H1 (cell line): ENCODE measurements at regions not wholly inside any gene's neighbourhood (a gene's known extent, or its start where the extent isn't known, plus 50 kb on each side); places are given as distances from the start of the nearest gene placed in this dataset.

ENCODE experiments used
- CTCF ChIA-PET: fragments of 300-600 bp; sonication (Branson Sonifier 250); formaldehyde crosslinking; loops from one replicate; lab custom pipeline; 2021; ENCODE audit not compliant: partially characterized antibody; lab: Charles Lee
- POLR2A ChIA-PET: fragments of 300-600 bp; sonication (Branson Sonifier 250); formaldehyde crosslinking; loops from one replicate; lab custom pipeline; 2021; ENCODE audit warnings: inconsistent platforms; ENCODE audit not compliant: partially characterized antibody; lab: Charles Lee
- DNase-seq, 2 experiments: peaks; one replicate each; pipeline versions ENCODE4 v3.0.0 to v3.0.0-alpha.2; 2010 to 2022; ENCODE audit warnings: low spot score in 2 of 2, low read depth in 1 of 2, mixed read lengths in 1 of 2
- FAIRE-seq: peaks from 2 replicates; lab custom pipeline; 2011; peaks lifted over from hg19 to GRCh38; lab: Jason Lieb, UNC
- H2AFZ ChIP-seq: 2 replicates; pipeline ENCODE4 v1.8.1; 2012; ENCODE audit warnings: low read length, inconsistent platforms
- H2AK5ac ChIP-seq: 2 replicates; pipeline ENCODE4 v1.6.1; 2013; ENCODE audit warnings: low read depth, low read length
- H2BK120ac ChIP-seq: replicated peaks from 2 replicates; pipeline ENCODE3; 2013; ENCODE audit warnings: low read depth, low read length, inconsistent platforms
- H2BK12ac ChIP-seq: 2 replicates; pipeline ENCODE4 v1.6.1; 2013; ENCODE audit warnings: low read depth, low read length
- H2BK15ac ChIP-seq: 2 replicates; pipeline ENCODE4 v1.6.1; 2013; ENCODE audit warnings: low read length
- H2BK20ac ChIP-seq: 2 replicates; pipeline ENCODE4 v1.6.1; 2013; ENCODE audit warnings: low read length
- H2BK5ac ChIP-seq: 2 replicates; pipeline ENCODE4 v1.6.1; 2013; ENCODE audit warnings: low read depth, low read length
- H3K14ac ChIP-seq: 2 replicates; pipeline ENCODE4 v1.6.1; 2013; ENCODE audit warnings: inconsistent platforms; ENCODE audit not compliant: insufficient read length
- H3K18ac ChIP-seq: 2 replicates; pipeline ENCODE4 v1.6.1; 2013; ENCODE audit warnings: low read length; ENCODE audit errors: extremely low read depth
- H3K23ac ChIP-seq: 2 replicates; pipeline ENCODE4 v1.6.1; 2013; ENCODE audit warnings: inconsistent platforms; ENCODE audit not compliant: insufficient read length
- H3K23me2 ChIP-seq: 2 replicates; pipeline ENCODE4 v1.6.1; 2013; ENCODE audit warnings: low read depth, low read length
- H3K27ac ChIP-seq: 2 replicates; pipeline ENCODE4 v1.6.1; 2011; ENCODE audit warnings: low read depth, low read length, inconsistent platforms
- H3K27me3 ChIP-seq, 4 experiments: replicated peaks in 1 of 4; 1 replicate in 1 of 4; 2 replicates in 3 of 4; pipeline versions ENCODE4 v1.6.1 to v1.8.1; 2011 to 2013; ENCODE audit warnings: low read length in 3 of 4, mild to moderate bottlenecking in 3 of 4, inconsistent platforms in 2 of 4, mixed read lengths in 2 of 4, moderate library complexity in 1 of 4; ENCODE audit not compliant: control insufficient read depth in 3 of 4, insufficient read depth in 3 of 4; ENCODE audit errors: extremely low read depth in 1 of 4
- H3K36me3 ChIP-seq, 4 experiments: 2 replicates each; pipeline versions ENCODE4 v1.6.1 to v1.8.1; 2011 to 2013; ENCODE audit warnings: mild to moderate bottlenecking in 4 of 4, low read length in 3 of 4, moderate library complexity in 2 of 4, control low read depth in 1 of 4, inconsistent platforms in 1 of 4; ENCODE audit not compliant: insufficient read depth in 4 of 4, control insufficient read depth in 2 of 4
- H3K4ac ChIP-seq: replicated peaks from 2 replicates; pipeline ENCODE3; 2013; ENCODE audit warnings: low read length, low read depth, mixed read lengths, inconsistent platforms; ENCODE audit not compliant: insufficient read length
- H3K4me1 ChIP-seq, 4 experiments: replicated peaks in 1 of 4; 1 replicate in 1 of 4; 2 replicates in 3 of 4; pipeline versions ENCODE4 v1.6.1 to v1.8.1; 2011 to 2013; ENCODE audit warnings: low read length in 3 of 4, inconsistent platforms in 2 of 4, mixed read lengths in 1 of 4; ENCODE audit not compliant: insufficient read depth in 4 of 4, control insufficient read depth in 3 of 4
- H3K4me2 ChIP-seq, 2 experiments: 2 replicates each; pipeline versions ENCODE4 v1.6.1 to v1.8.1; 2011 to 2013; ENCODE audit warnings: low read depth in 2 of 2, low read length in 2 of 2, control low read depth in 1 of 2, inconsistent platforms in 1 of 2, mild to moderate bottlenecking in 1 of 2; ENCODE audit not compliant: insufficient read depth in 1 of 2
- H3K4me3 ChIP-seq, 4 experiments: fragments of 200-600, 300-600 bp in 1 of 4; sonication (generic), shearing (Covaris generic), sonication (Bioruptor Twin) in 1 of 4; 2 replicates each; pipeline versions ENCODE4 v1.5.1 to v1.8.1; 2011 to 2016; ENCODE audit warnings: low read length in 4 of 4, low read depth in 3 of 4, control low read depth in 2 of 4, inconsistent platforms in 2 of 4, mild to moderate bottlenecking in 2 of 4, mixed read lengths in 1 of 4, moderate library complexity in 1 of 4; ENCODE audit not compliant: insufficient read depth in 2 of 4; ENCODE audit errors: extremely low read depth in 1 of 4
- H3K56ac ChIP-seq: replicated peaks from 2 replicates; pipeline ENCODE3; 2013; ENCODE audit warnings: low read depth, mild to moderate bottlenecking, mixed read lengths, low read length, inconsistent platforms; ENCODE audit not compliant: insufficient read length
- H3K79me1 ChIP-seq: 2 replicates; pipeline ENCODE4 v1.6.1; 2013; ENCODE audit warnings: low read depth, low read length, control low read depth
- H3K79me2 ChIP-seq, 2 experiments: 2 replicates each; pipeline versions ENCODE4 v1.6.1 to v1.8.1; 2012 to 2013; ENCODE audit warnings: low read length in 2 of 2, mild to moderate bottlenecking in 2 of 2, inconsistent platforms in 1 of 2; ENCODE audit not compliant: insufficient read depth in 2 of 2, control insufficient read depth in 1 of 2
- H3K9ac ChIP-seq, 4 experiments: replicated peaks in 1 of 4; 1 replicate in 1 of 4; 2 replicates in 3 of 4; pipeline versions ENCODE4 v1.6.1 to v1.8.1; 2011 to 2013; ENCODE audit warnings: low read depth in 3 of 4, low read length in 3 of 4, control low read depth in 2 of 4, mild to moderate bottlenecking in 2 of 4, moderate library complexity in 2 of 4, inconsistent platforms in 1 of 4; ENCODE audit errors: extremely low read depth in 1 of 4
- H3K9me3 ChIP-seq, 2 experiments: 2 replicates each; pipeline versions ENCODE4 v1.6.1 to v1.8.1; 2012 to 2013; ENCODE audit warnings: mild to moderate bottlenecking in 2 of 2, moderate library complexity in 2 of 2, control low read depth in 1 of 2, inconsistent platforms in 1 of 2, low read depth in 1 of 2, low read length in 1 of 2, mixed read lengths in 1 of 2; ENCODE audit not compliant: insufficient read depth in 2 of 2
- H4K20me1 ChIP-seq, 2 experiments: replicated peaks in 1 of 2; 2 replicates each; pipeline versions ENCODE3 to v1.8.1; 2011 to 2013; ENCODE audit warnings: inconsistent platforms in 2 of 2, low read length in 2 of 2, mild to moderate bottlenecking in 1 of 2; ENCODE audit not compliant: insufficient read depth in 2 of 2, control insufficient read depth in 1 of 2
- H4K5ac ChIP-seq: 2 replicates; pipeline ENCODE4 v1.6.1; 2013; ENCODE audit warnings: low read length, low read depth, mixed read lengths, inconsistent platforms; ENCODE audit not compliant: insufficient read length
- H4K8ac ChIP-seq: 2 replicates; pipeline ENCODE4 v1.8.0; 2013; ENCODE audit warnings: mild to moderate bottlenecking, moderate library complexity, low read length, inconsistent platforms; ENCODE audit not compliant: insufficient read depth; ENCODE audit errors: extremely low read depth
- H4K91ac ChIP-seq: replicated peaks from 2 replicates; pipeline ENCODE3; 2013; ENCODE audit warnings: low read length, mixed read lengths, inconsistent platforms; ENCODE audit not compliant: insufficient read length
- SIRT6 ChIP-seq: IDR thresholded peaks from one replicate; pipeline ENCODE4 v1.7.1; 2012; ENCODE audit warnings: low read length, inconsistent platforms
- SP4 ChIP-seq: IDR thresholded peaks from 2 replicates; pipeline ENCODE4 v1.6.1; 2012; ENCODE audit warnings: low read length, inconsistent platforms
- TBP ChIP-seq: IDR thresholded peaks from 2 replicates; pipeline ENCODE4 v1.6.1; 2011; ENCODE audit warnings: low read depth, low read length, improper control_type of control experiment
- WGBS, 2 experiments: shearing (Covaris generic) in 1 of 2; methylation state at CpG; one replicate each; pipeline versions ENCODE4 v1.1.6 to v1.1.7; 2013 to 2015; ENCODE audit warnings: low lambda C conversion rate in 2 of 2, mixed read lengths in 2 of 2, inconsistent platforms in 1 of 2, low coverage in 1 of 2, missing lambda C conversion rate in 1 of 2; ENCODE audit not compliant: insufficient replicate concordance in 2 of 2, insufficient coverage in 1 of 2, insufficient read length in 1 of 2; ENCODE audit errors: extremely low coverage in 1 of 2, missing lambda C conversion rate in 1 of 2; 5-methylcytosine and 5-hydroxymethylcytosine counted together

DNA sequence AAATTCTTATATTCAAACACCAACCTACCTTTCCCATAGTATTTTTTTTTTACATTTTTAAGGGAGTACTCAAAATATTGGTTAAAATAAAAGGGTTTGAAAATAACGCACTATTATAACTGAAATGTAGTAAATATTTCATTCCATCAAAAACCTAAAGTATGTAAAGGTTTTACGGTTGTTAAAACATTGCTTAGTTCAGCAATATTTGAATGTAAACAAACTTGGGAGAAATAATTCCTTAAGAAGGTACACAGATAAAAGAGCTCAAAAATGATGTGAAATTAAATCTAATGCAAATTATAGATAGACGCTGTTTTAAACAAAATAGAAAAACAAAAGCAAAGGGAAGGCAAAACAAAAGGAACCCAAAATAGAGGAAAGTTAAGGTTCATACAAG is 1476.9 kb downstream of the PCDH18 start:
- Histone ChIP-seq H2BK120ac (no peak overlapping the region), H2BK15ac (no peak overlapping the region), H3K36me3 (no peaks in the 10 kb centered on the region), H4K91ac (no peak overlapping the region), H3K27me3 (no peaks in the 10 kb centered on the region), H3K4me3 (no peak overlapping the region), H3K27ac (no peak overlapping the region), H2AFZ (no peak overlapping the region), H2BK20ac (no peak overlapping the region), H2BK5ac (no peak overlapping the region), H3K56ac (no peak overlapping the region), H4K20me1 (no peaks in the 10 kb centered on the region), H2AK5ac (no peak overlapping the region), H3K9me3 (no peaks in the 10 kb centered on the region), H3K9ac (no peak overlapping the region), H4K8ac (no peak overlapping the region), H3K14ac (no peak overlapping the region), H3K4me2 (no peak overlapping the region), H2BK12ac (no peak overlapping the region), H3K23ac (no peak overlapping the region), H3K79me2 (no peaks in the 10 kb centered on the region), H3K79me1 (no peaks in the 10 kb centered on the region), H4K5ac (no peak overlapping the region), H3K18ac (no peak overlapping the region), H3K23me2 (no peaks in the 10 kb centered on the region), H3K4me1 (no peaks in the 10 kb centered on the region), H3K4ac (no peak overlapping the region)
- 89% methylated on average over 3 of the region's 3 CpGs; no CpG with 5 or more reads in 1 of the 2 experiments for WGBS, 2 experiments
- TF ChIP-seq SIRT6, result no peak
- no peak for TF ChIP-seq TBP
- TF ChIP-seq SP4, result no peak
- POLR2A ChIA-PET, result no interaction called here
- CTCF ChIA-PET, result no interaction called here
- FAIRE-seq, result no peak
- no peak for DNase-seq
